ENCODE measurements at regions not wholly inside any gene's neighbourhood (a gene's known extent, or its start where the extent isn't known, plus 50 kb on each side); places are given as distances from the start of the nearest gene placed in this dataset.

- POLR2A ChIA-PET = no interaction called here
- CTCF ChIA-PET = no interaction called here
- no peak for TF ChIP-seq CTCF (IDR thresholded peaks at IDR 0.05)
- ATAC-seq (ENCODE audit: low read depth) = no peak
- Mint-ChIP-seq H3K27me3 (no peaks in the 10 kb centered on the region), H3K4me3 (no peak overlapping the region), H3K36me3 (ENCODE audit: low read depth) (no peaks in the 10 kb centered on the region), H3K9me3 (peaks cover 2% of the 10 kb centered on the region), H3K27ac (no peak overlapping the region), H3K4me1 (no peaks in the 10 kb centered on the region)
- intact Hi-C loops (cut with micrococcal nuclease) = no loop called here
- DNase-seq = no peak
Observed at GRCh38 chr18:29647700-29648099, 1394.8 kb downstream of the DSC3 start.

- TF ChIP-seq CTCF (IDR thresholded peaks at IDR 0.05) = no peak
- Mint-ChIP-seq H3K27me3 (no peaks in the 10 kb centered on the region), H3K27ac (no peak overlapping the region), H3K4me1 (no peaks in the 10 kb centered on the region), H3K36me3 (ENCODE audit: low read depth) (no peaks in the 10 kb centered on the region), H3K4me3 (no peak overlapping the region), H3K9me3 (peaks cover 3% of the 10 kb centered on the region)
- DNase-seq (no peak), ATAC-seq (ENCODE audit: low read depth) (no peak)
- intact Hi-C loops (cut with micrococcal nuclease) = no loop called here
- ChIA-PET POLR2A (no interaction called here), CTCF (no interaction called here)
Observed at GRCh38 chr18:29644276-29644675, 1398.3 kb downstream of the DSC3 start.

GRCh38 chr18:29629493-29630036 is 1413.0 kb downstream of the DSC3 start:
- no peaks in the 10 kb centered on the region for H3K36me3 Mint-ChIP-seq (ENCODE audit: low read depth)
- H3K9me3 Mint-ChIP-seq = peaks cover 10% of the 10 kb centered on the region
- DNase-seq = no peak
- no peaks in the 10 kb centered on the region for H3K27me3 Mint-ChIP-seq
- ChIA-PET CTCF (no interaction called here), POLR2A (no interaction called here)
- H3K4me1 Mint-ChIP-seq = no peaks in the 10 kb centered on the region
- intact Hi-C loops (cut with micrococcal nuclease) = no loop called here
- no peak overlapping the region for H3K4me3 Mint-ChIP-seq
- no peak overlapping the region for H3K27ac Mint-ChIP-seq
- no peak for ATAC-seq (ENCODE audit: low read depth)
- no peak for TF ChIP-seq CTCF (IDR thresholded peaks at IDR 0.05)

GRCh38 chr18:29626094-29626493 is 1416.4 kb downstream of the DSC3 start:
- intact Hi-C loops (cut with micrococcal nuclease) = no loop called here
- H3K36me3 Mint-ChIP-seq (ENCODE audit: low read depth) = no peaks in the 10 kb centered on the region
- no peak for TF ChIP-seq CTCF (IDR thresholded peaks at IDR 0.05)
- no peak overlapping the region for H3K4me3 Mint-ChIP-seq
- DNase-seq (no peak), ATAC-seq (ENCODE audit: low read depth) (no peak)
- H3K9me3 Mint-ChIP-seq = peaks cover 3% of the 10 kb centered on the region
- H3K27ac Mint-ChIP-seq = no peak overlapping the region
- H3K27me3 Mint-ChIP-seq = no peaks in the 10 kb centered on the region
- no peaks in the 10 kb centered on the region for H3K4me1 Mint-ChIP-seq
- ChIA-PET POLR2A (no interaction called here), CTCF (no interaction called here)

- H3K27ac Mint-ChIP-seq = no peak overlapping the region
- H3K27me3 Mint-ChIP-seq = no peaks in the 10 kb centered on the region
- no peak overlapping the region for H3K4me3 Mint-ChIP-seq
- no peaks in the 10 kb centered on the region for H3K36me3 Mint-ChIP-seq (ENCODE audit: low read depth)
- DNase-seq = no peak
- H3K9me3 Mint-ChIP-seq = no peaks in the 10 kb centered on the region
- no peaks in the 10 kb centered on the region for H3K4me1 Mint-ChIP-seq
- POLR2A ChIA-PET = no interaction called here
- TF ChIP-seq CTCF (IDR thresholded peaks at IDR 0.05) = no peak
- CTCF ChIA-PET = no interaction called here
- ATAC-seq (ENCODE audit: low read depth) = no peak
- intact Hi-C loops (cut with micrococcal nuclease) = no loop called here
Observed at GRCh38 chr18:29616867-29617266, 1425.7 kb downstream of the DSC3 start.
